ENCODE measurements at regions not wholly inside any gene's neighbourhood (a gene's known extent, or its start where the extent isn't known, plus 50 kb on each side); places are given as distances from the start of the nearest gene placed in this dataset.

DNA sequence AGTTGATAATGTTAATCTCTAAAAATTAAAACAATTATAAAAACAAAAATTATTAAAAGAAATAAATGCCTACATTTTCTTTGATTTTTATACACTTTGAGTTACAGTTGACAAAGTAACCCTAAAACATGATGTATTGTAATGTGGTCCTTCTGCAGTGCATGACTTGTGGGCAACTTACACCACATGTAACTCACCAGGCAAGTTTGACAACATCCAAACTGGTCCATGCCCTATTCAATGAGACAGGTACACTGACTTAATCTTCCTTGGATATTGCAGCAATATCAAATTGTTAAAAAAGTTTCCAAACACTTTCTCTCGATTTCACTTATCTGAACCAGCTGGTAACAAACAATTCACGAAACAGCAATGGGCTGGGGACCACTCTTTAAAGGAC is 81.5 kb downstream of the FTHL17 start:
- Histone ChIP-seq H4K20me1 (ENCODE audit: control insufficient read depth, extremely low read depth, insufficient read depth, low read length) (no peaks in the 10 kb centered on the region), H3K9me3 (ENCODE audit: control insufficient read depth, insufficient read depth, low read depth, low read length) (no peaks in the 10 kb centered on the region), H3K27me3 (ENCODE audit: control insufficient read depth, insufficient read depth, low read length) (no peaks in the 10 kb centered on the region), H3K36me3 (ENCODE audit: control insufficient read depth, insufficient read depth, low read length) (no peaks in the 10 kb centered on the region), H3K79me2 (ENCODE audit: control insufficient read depth, insufficient read depth, low read length) (no peaks in the 10 kb centered on the region), H3K4me3 (replicated peaks in 1 of 4; ENCODE audit: control extremely low read depth in 1 of 4, insufficient read depth in 1 of 4, low read depth in 3 of 4, low read length in 4 of 4) (no peak overlapping the region), H2AFZ (ENCODE audit: low read length) (no peak overlapping the region), H3K27ac (ENCODE audit: insufficient read depth, low read length) (no peak overlapping the region), H3K4me2 (ENCODE audit: extremely low read depth, insufficient read depth, low read length) (no peak overlapping the region), H3K9ac (ENCODE audit: insufficient read depth, low read length) (no peak overlapping the region), H3K4me1 (ENCODE audit: control insufficient read depth, extremely low read depth, insufficient read depth, low read length) (no peaks in the 10 kb centered on the region)
- TF ChIP-seq EZH2 (IDR thresholded peaks at IDR 0.05; ENCODE audit: low read length, missing control alignments): no peak
- TF ChIP-seq, protein P1, sequence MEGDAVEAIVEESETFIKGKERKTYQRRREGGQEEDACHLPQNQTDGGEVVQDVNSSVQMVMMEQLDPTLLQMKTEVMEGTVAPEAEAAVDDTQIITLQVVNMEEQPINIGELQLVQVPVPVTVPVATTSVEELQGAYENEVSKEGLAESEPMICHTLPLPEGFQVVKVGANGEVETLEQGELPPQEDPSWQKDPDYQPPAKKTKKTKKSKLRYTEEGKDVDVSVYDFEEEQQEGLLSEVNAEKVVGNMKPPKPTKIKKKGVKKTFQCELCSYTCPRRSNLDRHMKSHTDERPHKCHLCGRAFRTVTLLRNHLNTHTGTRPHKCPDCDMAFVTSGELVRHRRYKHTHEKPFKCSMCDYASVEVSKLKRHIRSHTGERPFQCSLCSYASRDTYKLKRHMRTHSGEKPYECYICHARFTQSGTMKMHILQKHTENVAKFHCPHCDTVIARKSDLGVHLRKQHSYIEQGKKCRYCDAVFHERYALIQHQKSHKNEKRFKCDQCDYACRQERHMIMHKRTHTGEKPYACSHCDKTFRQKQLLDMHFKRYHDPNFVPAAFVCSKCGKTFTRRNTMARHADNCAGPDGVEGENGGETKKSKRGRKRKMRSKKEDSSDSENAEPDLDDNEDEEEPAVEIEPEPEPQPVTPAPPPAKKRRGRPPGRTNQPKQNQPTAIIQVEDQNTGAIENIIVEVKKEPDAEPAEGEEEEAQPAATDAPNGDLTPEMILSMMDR (conservative IDR thresholded peaks at IDR 0.05 in 1 of 2, IDR thresholded peaks at IDR 0.05 in 1 of 2; ENCODE audit: low read depth in 1 of 2, low read length in 2 of 2): no peak
- no peak for DNase-seq (ENCODE audit: low read depth in 2 of 2)

DNA sequence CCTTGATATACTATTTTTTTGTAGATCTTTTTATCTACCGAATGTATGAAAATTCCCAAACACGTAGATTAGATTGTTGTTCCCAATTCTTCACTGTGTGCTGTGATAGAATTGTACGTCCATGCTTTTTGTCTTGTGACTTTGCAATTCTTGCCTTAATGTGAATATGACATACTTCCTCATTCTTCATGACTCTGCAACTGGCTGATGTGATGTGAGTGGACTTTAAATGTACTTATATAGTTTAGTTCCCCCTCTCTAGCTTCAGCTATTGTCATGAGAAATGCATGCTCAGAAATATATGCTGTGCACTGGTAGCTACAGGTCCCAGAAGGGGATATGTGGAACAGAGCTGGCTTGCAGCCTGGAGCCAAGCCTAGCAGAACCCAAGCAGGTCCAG is 89.4 kb downstream of the FTHL17 start:
- Histone ChIP-seq H3K27ac (ENCODE audit: insufficient read depth, low read length) (no peak overlapping the region), H3K36me3 (ENCODE audit: control insufficient read depth, insufficient read depth, low read length) (no peaks in the 10 kb centered on the region), H3K4me1 (ENCODE audit: control insufficient read depth, extremely low read depth, insufficient read depth, low read length) (no peaks in the 10 kb centered on the region), H3K4me3 (replicated peaks in 1 of 4; ENCODE audit: control extremely low read depth in 1 of 4, insufficient read depth in 1 of 4, low read depth in 3 of 4, low read length in 4 of 4) (no peak overlapping the region), H2AFZ (ENCODE audit: low read length) (no peak overlapping the region), H3K9ac (ENCODE audit: insufficient read depth, low read length) (no peak overlapping the region), H3K27me3 (ENCODE audit: control insufficient read depth, insufficient read depth, low read length) (no peaks in the 10 kb centered on the region), H3K9me3 (ENCODE audit: control insufficient read depth, insufficient read depth, low read depth, low read length) (no peaks in the 10 kb centered on the region), H4K20me1 (ENCODE audit: control insufficient read depth, extremely low read depth, insufficient read depth, low read length) (no peaks in the 10 kb centered on the region), H3K79me2 (ENCODE audit: control insufficient read depth, insufficient read depth, low read length) (no peaks in the 10 kb centered on the region), H3K4me2 (ENCODE audit: extremely low read depth, insufficient read depth, low read length) (no peak overlapping the region)
- TF ChIP-seq, protein P1 (conservative IDR thresholded peaks at IDR 0.05 in 1 of 2, IDR thresholded peaks at IDR 0.05 in 1 of 2; ENCODE audit: low read depth in 1 of 2, low read length in 2 of 2): no peak
- TF ChIP-seq EZH2 (IDR thresholded peaks at IDR 0.05; ENCODE audit: low read length, missing control alignments): no peak
- DNase-seq (ENCODE audit: low read depth in 2 of 2): no peak

DNA sequence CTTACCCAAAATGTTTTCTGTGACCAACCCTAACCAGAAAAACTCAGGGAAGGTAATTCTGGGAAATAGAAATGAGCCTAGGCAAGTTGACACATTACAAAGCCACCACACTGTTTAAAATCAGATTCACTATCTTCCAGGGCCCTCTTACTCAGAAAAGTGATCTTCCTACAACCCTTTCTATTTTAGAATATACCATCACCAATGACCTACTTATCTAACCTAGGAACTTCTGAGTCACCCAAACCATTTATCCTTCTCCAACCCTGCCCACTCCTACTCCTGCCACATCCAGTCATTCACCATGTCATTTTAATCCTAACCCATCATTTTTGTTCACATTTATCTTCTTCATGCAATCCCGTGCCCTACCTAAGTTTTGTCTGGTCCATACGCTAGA is 89.9 kb downstream of the FTHL17 start:
- H3K27me3 ChIP-seq (ENCODE audit: control insufficient read depth, insufficient read depth, low read length): no peaks in the 10 kb centered on the region
- no peak overlapping the region for H3K9ac ChIP-seq (ENCODE audit: insufficient read depth, low read length)
- no peaks in the 10 kb centered on the region for H4K20me1 ChIP-seq (ENCODE audit: control insufficient read depth, extremely low read depth, insufficient read depth, low read length)
- H3K36me3 ChIP-seq (ENCODE audit: control insufficient read depth, insufficient read depth, low read length): no peaks in the 10 kb centered on the region
- no peaks in the 10 kb centered on the region for H3K79me2 ChIP-seq (ENCODE audit: control insufficient read depth, insufficient read depth, low read length)
- no peak overlapping the region for H3K4me3 ChIP-seq (replicated peaks in 1 of 4; ENCODE audit: control extremely low read depth in 1 of 4, insufficient read depth in 1 of 4, low read depth in 3 of 4, low read length in 4 of 4)
- no peak overlapping the region for H2AFZ ChIP-seq (ENCODE audit: low read length)
- TF ChIP-seq, protein P1 (conservative IDR thresholded peaks at IDR 0.05 in 1 of 2, IDR thresholded peaks at IDR 0.05 in 1 of 2; ENCODE audit: low read depth in 1 of 2, low read length in 2 of 2): no peak
- no peak for TF ChIP-seq EZH2 (IDR thresholded peaks at IDR 0.05; ENCODE audit: low read length, missing control alignments)
- no peaks in the 10 kb centered on the region for H3K4me1 ChIP-seq (ENCODE audit: control insufficient read depth, extremely low read depth, insufficient read depth, low read length)
- no peak overlapping the region for H3K27ac ChIP-seq (ENCODE audit: insufficient read depth, low read length)
- H3K9me3 ChIP-seq (ENCODE audit: control insufficient read depth, insufficient read depth, low read depth, low read length): no peaks in the 10 kb centered on the region
- no peak for DNase-seq (ENCODE audit: low read depth in 2 of 2)
- no peak overlapping the region for H3K4me2 ChIP-seq (ENCODE audit: extremely low read depth, insufficient read depth, low read length)
